Progenitor cell of endocrine pancreas (in vitro differentiated cells): ENCODE measurements at regions not wholly inside any gene's neighbourhood (a gene's known extent, or its start where the extent isn't known, plus 50 kb on each side); places are given as distances from the start of the nearest gene placed in this dataset.

ENCODE experiments used
- DNase-seq: peaks from one replicate; pipeline ENCODE4 v3.0.0; 2021; ENCODE audit warnings: low spot score; ENCODE audit not compliant: unreplicated experiment
- H3K27ac Mint-ChIP-seq: 2 replicates; pipeline ENCODE4 v1.8.0; 2021; ENCODE audit warnings: mild to moderate bottlenecking, moderate library complexity, mixed read lengths
- H3K27me3 Mint-ChIP-seq: 2 replicates; pipeline ENCODE4 v1.8.0; 2021; ENCODE audit warnings: mixed read lengths
- H3K36me3 Mint-ChIP-seq: 2 replicates; pipeline ENCODE4 v1.8.0; 2022; ENCODE audit warnings: mixed read lengths; ENCODE audit not compliant: insufficient read depth
- H3K4me1 Mint-ChIP-seq: 2 replicates; pipeline ENCODE4 v1.8.0; 2021; ENCODE audit warnings: low read depth, mixed read lengths
- H3K4me3 Mint-ChIP-seq: 2 replicates; pipeline ENCODE4 v1.8.0; 2021; ENCODE audit warnings: low read depth, mild to moderate bottlenecking, moderate library complexity, mixed read lengths
- H3K9me3 Mint-ChIP-seq: 2 replicates; pipeline ENCODE4 v1.8.0; 2021; ENCODE audit warnings: low read depth, mixed read lengths
- CTCF ChIP-seq: fragments of 200-600 bp; sonication (generic); IDR thresholded peaks from one replicate; pipeline ENCODE4 v1.5.0; 2021; ENCODE audit warnings: antibody characterized with exemption, mild to moderate bottlenecking; ENCODE audit not compliant: unreplicated experiment

- H3K4me3 Mint-ChIP-seq = no peak overlapping the region
- no peaks in the 10 kb centered on the region for H3K27me3 Mint-ChIP-seq
- H3K4me1 Mint-ChIP-seq = no peaks in the 10 kb centered on the region
- peaks cover 4% of the 10 kb centered on the region for H3K36me3 Mint-ChIP-seq
- no peak for TF ChIP-seq CTCF
- no peak overlapping the region for H3K27ac Mint-ChIP-seq
- H3K9me3 Mint-ChIP-seq = peaks cover 71% of the 10 kb centered on the region
- DNase-seq = no peak
Observed at GRCh38 chr22:47561115-47561675, 798.7 kb downstream of the TBC1D22A start.

- H3K9me3 Mint-ChIP-seq = peaks cover 69% of the 10 kb centered on the region
- peaks cover 4% of the 10 kb centered on the region for H3K36me3 Mint-ChIP-seq
- TF ChIP-seq CTCF = no peak
- no peak for DNase-seq
- H3K27ac Mint-ChIP-seq = no peak overlapping the region
- H3K27me3 Mint-ChIP-seq = no peaks in the 10 kb centered on the region
- no peaks in the 10 kb centered on the region for H3K4me1 Mint-ChIP-seq
- no peak overlapping the region for H3K4me3 Mint-ChIP-seq
Observed at GRCh38 chr22:47558828-47559700, 796.6 kb downstream of the TBC1D22A start.

GRCh38 chr22:47556473-47556872, 794.0 kb downstream of the TBC1D22A start:
- H3K27ac Mint-ChIP-seq = no peak overlapping the region
- no peak for TF ChIP-seq CTCF
- H3K4me1 Mint-ChIP-seq = no peaks in the 10 kb centered on the region
- no peaks in the 10 kb centered on the region for H3K27me3 Mint-ChIP-seq
- H3K4me3 Mint-ChIP-seq = no peak overlapping the region
- peaks cover 3% of the 10 kb centered on the region for H3K36me3 Mint-ChIP-seq
- DNase-seq = no peak
- H3K9me3 Mint-ChIP-seq = peaks cover 64% of the 10 kb centered on the region

- H3K36me3 Mint-ChIP-seq = peaks cover 3% of the 10 kb centered on the region
- H3K27ac Mint-ChIP-seq = no peak overlapping the region
- no peak overlapping the region for H3K4me3 Mint-ChIP-seq
- H3K9me3 Mint-ChIP-seq = peaks cover 55% of the 10 kb centered on the region
- TF ChIP-seq CTCF = no peak
- no peaks in the 10 kb centered on the region for H3K4me1 Mint-ChIP-seq
- H3K27me3 Mint-ChIP-seq = no peaks in the 10 kb centered on the region
- DNase-seq = no peak
Observed at GRCh38 chr22:47553436-47553835, 791.0 kb downstream of the TBC1D22A start.

- H3K27ac Mint-ChIP-seq = no peak overlapping the region
- no peaks in the 10 kb centered on the region for H3K4me1 Mint-ChIP-seq
- DNase-seq = no peak
- TF ChIP-seq CTCF = no peak
- no peak overlapping the region for H3K4me3 Mint-ChIP-seq
- peaks cover 55% of the 10 kb centered on the region for H3K9me3 Mint-ChIP-seq
- peaks cover 1% of the 10 kb centered on the region for H3K36me3 Mint-ChIP-seq
- H3K27me3 Mint-ChIP-seq = no peaks in the 10 kb centered on the region
Observed at GRCh38 chr22:47552541-47553205, 790.2 kb downstream of the TBC1D22A start.
